DMS79 treated with DMSO at 0.1 percent for 48 hours (cell line): ENCODE measurements at regions not wholly inside any gene's neighbourhood (a gene's known extent, or its start where the extent isn't known, plus 50 kb on each side); places are given as distances from the start of the nearest gene placed in this dataset.

ENCODE experiments used
- DNase-seq: peaks from one replicate; lab custom pipeline; 2025; lab: John Stamatoyannopoulos, UW

- DNase-seq = no peak
Measured at GRCh38 chr13:73451221-73452029, 392.6 kb downstream of the KLF5 start.

GRCh38 chr13:73450583-73450982, 391.8 kb downstream of the KLF5 start:
- no peak for DNase-seq

GRCh38 chr13:73449252-73449651, 390.4 kb downstream of the KLF5 start:
- no peak for DNase-seq

GRCh38 chr13:73440296-73440895, 381.6 kb downstream of the KLF5 start:
- no peak for DNase-seq

GRCh38 chr13:73433890-73434289, 375.1 kb downstream of the KLF5 start:
- no peak for DNase-seq

- no peak for DNase-seq
Measured at GRCh38 chr13:73433458-73433857, 374.7 kb downstream of the KLF5 start.

GRCh38 chr13:73429701-73430100, 370.9 kb downstream of the KLF5 start:
- DNase-seq = no peak

GRCh38 chr13:73428706-73429105, 369.9 kb downstream of the KLF5 start:
- DNase-seq = no peak

GRCh38 chr13:73428137-73428536, 369.3 kb downstream of the KLF5 start:
- DNase-seq = no peak

- DNase-seq = no peak
Measured at GRCh38 chr13:73422973-73423372, 364.2 kb downstream of the KLF5 start.

- no peak for DNase-seq
Measured at GRCh38 chr13:73421310-73421912, 362.6 kb downstream of the KLF5 start.

GRCh38 chr13:73419186-73419585, 360.4 kb downstream of the KLF5 start:
- DNase-seq = no peak

- no peak for DNase-seq
Measured at GRCh38 chr13:73417012-73417615, 358.3 kb downstream of the KLF5 start.

- no peak for DNase-seq
Measured at GRCh38 chr13:73416093-73416492, 357.3 kb downstream of the KLF5 start.

- DNase-seq = no peak
Measured at GRCh38 chr13:73413656-73414055, 354.9 kb downstream of the KLF5 start.

GRCh38 chr13:73412933-73413332, 354.1 kb downstream of the KLF5 start:
- no peak for DNase-seq

- peak; percentile 30 for DNase-seq
Measured at GRCh38 chr13:73411067-73411809, 352.4 kb downstream of the KLF5 start.

GRCh38 chr13:73406454-73406853, 347.6 kb downstream of the KLF5 start:
- DNase-seq = no peak

GRCh38 chr13:73404581-73404980, 345.8 kb downstream of the KLF5 start:
- no peak for DNase-seq

GRCh38 chr13:73403355-73404120, 344.7 kb downstream of the KLF5 start:
- DNase-seq = no peak

- no peak for DNase-seq
Measured at GRCh38 chr13:73401769-73402168, 343.0 kb downstream of the KLF5 start.
